ENCODE measurements at regions not wholly inside any gene's neighbourhood (a gene's known extent, or its start where the extent isn't known, plus 50 kb on each side); places are given as distances from the start of the nearest gene placed in this dataset.
"Not testable (repeated sequence)": the region's sequence is repeated elsewhere in the genome, so short reads cannot be mapped to it uniquely, and the experiment has no call there.

- not testable (repeated sequence) for DNase-seq (ENCODE audit: extremely low spot score, unreplicated experiment); H3K4me1 Mint-ChIP-seq (ENCODE audit: unreplicated experiment); H3K9me3 Mint-ChIP-seq; H3K4me3 Mint-ChIP-seq; H3K27ac Mint-ChIP-seq; H3K27me3 Mint-ChIP-seq; H3K36me3 Mint-ChIP-seq
- peak; percentile 71 for TF ChIP-seq CTCF (conservative IDR thresholded peaks at IDR 0.05)
These were observed 65.9 kb downstream of the PABPC5 start for GRCh38 chrX:91500499-91500898.

- not testable (repeated sequence) for H3K27me3 Mint-ChIP-seq; DNase-seq (ENCODE audit: extremely low spot score, unreplicated experiment); H3K4me3 Mint-ChIP-seq; H3K36me3 Mint-ChIP-seq; H3K9me3 Mint-ChIP-seq; H3K4me1 Mint-ChIP-seq (ENCODE audit: unreplicated experiment); H3K27ac Mint-ChIP-seq
These were observed 95.6 kb downstream of the PABPC5 start for GRCh38 chrX:91530209-91530608.

- not testable (repeated sequence) for DNase-seq (ENCODE audit: extremely low spot score, unreplicated experiment)
These were observed 128.5 kb downstream of the PABPC5 start for GRCh38 chrX:91563127-91563526.

More at GRCh38 chrX:91563127-91563526, 128.5 kb downstream of the PABPC5 start:
- H3K9me3 Mint-ChIP-seq; H3K4me3 Mint-ChIP-seq; H3K27me3 Mint-ChIP-seq; H3K27ac Mint-ChIP-seq; H3K36me3 Mint-ChIP-seq; H3K4me1 Mint-ChIP-seq (ENCODE audit: unreplicated experiment): not testable (repeated sequence)
